Stomach (tissue), 4 donors: ENCODE measurements at regions not wholly inside any gene's neighbourhood (a gene's known extent, or its start where the extent isn't known, plus 50 kb on each side); places are given as distances from the start of the nearest gene placed in this dataset.

ENCODE experiments used
- CTCF ChIP-seq, 7 experiments: fragments of 450-650 bp in 4 of 7; fragments of 200-600 bp in 3 of 7; sonication (generic) in 3 of 7; IDR thresholded peaks; one replicate each; pipeline ENCODE4 v1.5.1; 2016 to 2019; ENCODE audit warnings: antibody characterized with exemption in 7 of 7, control low read depth in 2 of 7, mild to moderate bottlenecking in 1 of 7
- POLR2A ChIP-seq, 4 donors: fragments of 450-650 bp; IDR thresholded peaks; one replicate each; pipeline ENCODE4 v1.6.1; 2016; ENCODE audit warnings: antibody characterized with exemption in 4 of 4, control low read depth in 2 of 4, mild to moderate bottlenecking in 1 of 4, moderate library complexity in 1 of 4

- TF ChIP-seq CTCF (IDR thresholded peaks at IDR 0.05) (no peak), POLR2A (IDR thresholded peaks at IDR 0.05) (no peak)
Observed at GRCh38 chr10:52541006-52541473, 227.0 kb downstream of the DKK1 start.
